ENCODE measurements at regions not wholly inside any gene's neighbourhood (a gene's known extent, or its start where the extent isn't known, plus 50 kb on each side); places are given as distances from the start of the nearest gene placed in this dataset.

GRCh38 chr7:92888-93672, 99.3 kb upstream of the FAM20C start:
- TF ChIP-seq, protein P1, sequence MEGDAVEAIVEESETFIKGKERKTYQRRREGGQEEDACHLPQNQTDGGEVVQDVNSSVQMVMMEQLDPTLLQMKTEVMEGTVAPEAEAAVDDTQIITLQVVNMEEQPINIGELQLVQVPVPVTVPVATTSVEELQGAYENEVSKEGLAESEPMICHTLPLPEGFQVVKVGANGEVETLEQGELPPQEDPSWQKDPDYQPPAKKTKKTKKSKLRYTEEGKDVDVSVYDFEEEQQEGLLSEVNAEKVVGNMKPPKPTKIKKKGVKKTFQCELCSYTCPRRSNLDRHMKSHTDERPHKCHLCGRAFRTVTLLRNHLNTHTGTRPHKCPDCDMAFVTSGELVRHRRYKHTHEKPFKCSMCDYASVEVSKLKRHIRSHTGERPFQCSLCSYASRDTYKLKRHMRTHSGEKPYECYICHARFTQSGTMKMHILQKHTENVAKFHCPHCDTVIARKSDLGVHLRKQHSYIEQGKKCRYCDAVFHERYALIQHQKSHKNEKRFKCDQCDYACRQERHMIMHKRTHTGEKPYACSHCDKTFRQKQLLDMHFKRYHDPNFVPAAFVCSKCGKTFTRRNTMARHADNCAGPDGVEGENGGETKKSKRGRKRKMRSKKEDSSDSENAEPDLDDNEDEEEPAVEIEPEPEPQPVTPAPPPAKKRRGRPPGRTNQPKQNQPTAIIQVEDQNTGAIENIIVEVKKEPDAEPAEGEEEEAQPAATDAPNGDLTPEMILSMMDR (conservative IDR thresholded peaks at IDR 0.05; ENCODE audit: low read depth, low read length), result no peak
- no peak for TF ChIP-seq EZH2 (IDR thresholded peaks at IDR 0.05; ENCODE audit: low read length, unreplicated experiment)
- no peak for TF ChIP-seq EZH2phosphoT487 (IDR thresholded peaks at IDR 0.05; ENCODE audit: borderline replicate concordance, low read length)
